T-helper 17 cell (primary cell): ENCODE measurements at regions not wholly inside any gene's neighbourhood (a gene's known extent, or its start where the extent isn't known, plus 50 kb on each side); places are given as distances from the start of the nearest gene placed in this dataset.

Experiments
- ATAC-seq: fragments of 150-1000 bp; cut with Tn5 transposase; 2 replicates; pipeline ENCODE4 v1.10.0; 2021; ENCODE audit warnings: mild to moderate bottlenecking, moderate library complexity
- DNase-seq, 3 donors: peaks; one replicate each; pipeline versions ENCODE4 v3.0.0 to v3.0.0-alpha.2; 2020 to 2021
- H3K9me3 ChIP-seq: one replicate; pipeline ENCODE4 v1.7.0; 2013; ENCODE audit warnings: low read length, mild to moderate bottlenecking; ENCODE audit not compliant: control insufficient read depth, poor library complexity, severe bottlenecking
- H3K27ac Mint-ChIP-seq: one replicate; pipeline ENCODE4 v1.8.0; 2022; ENCODE audit warnings: mild to moderate bottlenecking, moderate library complexity, mixed read lengths
- H3K27me3 Mint-ChIP-seq: one replicate; pipeline ENCODE4 v1.8.0; 2022; ENCODE audit warnings: mixed read lengths
- H3K36me3 Mint-ChIP-seq: one replicate; pipeline ENCODE4 v1.8.0; 2022; ENCODE audit warnings: low read depth, mixed read lengths
- H3K4me1 Mint-ChIP-seq: one replicate; pipeline ENCODE4 v1.8.0; 2022; ENCODE audit warnings: mild to moderate bottlenecking, mixed read lengths
- H3K4me3 Mint-ChIP-seq: one replicate; pipeline ENCODE4 v1.8.0; 2022; ENCODE audit warnings: mild to moderate bottlenecking, moderate library complexity, mixed read lengths

GRCh38 chr5:35335752-35336151 is 105.5 kb upstream of the PRLR start:
- ATAC-seq (no peak), DNase-seq (no peak)
- Mint-ChIP-seq H3K36me3 (no peaks in the 10 kb centered on the region), H3K4me3 (no peak overlapping the region), H3K27ac (no peak overlapping the region), H3K27me3 (no peaks in the 10 kb centered on the region), H3K4me1 (no peaks in the 10 kb centered on the region)
- H3K9me3 ChIP-seq = no peaks in the 10 kb centered on the region

DNA sequence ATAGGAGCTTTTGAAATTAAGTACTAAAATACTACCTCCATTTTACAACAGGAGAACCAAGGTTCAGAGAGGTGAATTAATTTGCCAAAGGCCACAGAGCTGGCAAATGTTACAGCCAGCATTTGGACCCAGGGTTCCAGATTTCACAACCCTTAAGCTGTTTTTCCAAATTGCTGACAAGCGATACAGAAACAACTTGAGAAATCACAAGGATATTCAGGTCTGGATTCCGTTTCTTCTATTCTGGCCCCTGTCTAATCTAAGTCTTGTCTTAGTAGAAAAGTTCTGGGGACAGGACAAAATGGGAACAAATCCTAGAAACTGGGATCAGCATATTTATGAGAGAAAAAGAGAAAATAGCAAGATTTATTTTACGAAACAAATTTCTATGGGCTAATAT is 103.1 kb upstream of the PRLR start:
- no peaks in the 10 kb centered on the region for H3K4me1 Mint-ChIP-seq
- DNase-seq = no peak
- no peaks in the 10 kb centered on the region for H3K27me3 Mint-ChIP-seq
- no peaks in the 10 kb centered on the region for H3K36me3 Mint-ChIP-seq
- H3K27ac Mint-ChIP-seq = no peak overlapping the region
- ATAC-seq = no peak
- no peak overlapping the region for H3K4me3 Mint-ChIP-seq
- no peaks in the 10 kb centered on the region for H3K9me3 ChIP-seq

GRCh38 chr5:35331956-35332950 is 102.0 kb upstream of the PRLR start:
- H3K9me3 ChIP-seq = no peaks in the 10 kb centered on the region
- H3K4me3 Mint-ChIP-seq = no peak overlapping the region
- H3K27me3 Mint-ChIP-seq = no peaks in the 10 kb centered on the region
- ATAC-seq (no peak), DNase-seq (no peak)
- no peak overlapping the region for H3K27ac Mint-ChIP-seq
- no peaks in the 10 kb centered on the region for H3K4me1 Mint-ChIP-seq
- H3K36me3 Mint-ChIP-seq = no peaks in the 10 kb centered on the region

DNA sequence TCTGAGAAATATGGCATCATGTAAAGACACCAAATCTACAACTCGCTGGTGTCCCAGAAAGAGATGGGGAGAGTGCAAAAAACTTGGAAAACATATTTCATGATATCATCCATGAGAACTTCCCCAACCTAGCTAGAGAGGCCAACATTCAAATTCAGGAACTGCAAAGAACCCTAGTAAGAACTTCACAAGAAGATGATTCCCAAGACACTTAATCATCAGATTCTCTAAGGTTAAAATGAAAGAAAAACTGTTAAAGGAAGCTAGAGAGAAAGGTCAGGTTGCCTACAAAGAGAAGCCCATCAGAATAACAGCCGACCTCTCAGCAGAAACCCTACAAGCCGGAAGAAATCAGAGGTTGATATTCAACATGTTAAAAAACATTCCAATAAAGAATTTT is 95.5 kb upstream of the PRLR start:
- no peaks in the 10 kb centered on the region for H3K36me3 Mint-ChIP-seq

GRCh38 chr5:35324679-35325078 is 94.4 kb upstream of the PRLR start:
- Mint-ChIP-seq H3K4me3 (no peak overlapping the region), H3K27me3 (peaks cover 15% of the 10 kb centered on the region), H3K4me1 (peaks cover 3% of the 10 kb centered on the region), H3K36me3 (no peaks in the 10 kb centered on the region), H3K27ac (no peak overlapping the region)
- DNase-seq = no peak
- H3K9me3 ChIP-seq = no peaks in the 10 kb centered on the region
- no peak for ATAC-seq

More for the DNA sequence above, 95.5 kb upstream of the PRLR start:
- H3K27me3 Mint-ChIP-seq = peaks cover 5% of the 10 kb centered on the region
- H3K9me3 ChIP-seq = no peaks in the 10 kb centered on the region
- no peak for DNase-seq
- H3K4me3 Mint-ChIP-seq = no peak overlapping the region
- no peak for ATAC-seq
- no peaks in the 10 kb centered on the region for H3K4me1 Mint-ChIP-seq
- no peak overlapping the region for H3K27ac Mint-ChIP-seq

DNA sequence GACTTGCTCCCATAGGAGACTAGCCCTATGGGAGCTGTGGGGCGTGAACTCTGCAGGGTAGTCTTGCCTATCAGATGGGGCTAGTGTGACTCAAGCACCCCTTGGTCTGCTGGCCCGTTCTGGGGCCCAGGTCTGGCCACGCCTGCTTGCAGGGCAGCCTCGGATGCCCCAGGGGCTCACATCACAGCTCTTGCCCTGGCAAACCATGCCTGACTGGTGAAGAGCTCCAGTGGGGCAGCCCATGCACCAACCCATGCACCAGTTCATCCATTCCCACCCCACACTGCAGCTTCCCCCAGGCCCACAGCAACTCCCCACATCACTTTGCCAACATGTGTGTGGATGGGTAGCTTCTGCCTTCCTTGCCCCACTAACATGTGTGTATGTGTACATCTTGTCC is 93.9 kb upstream of the PRLR start:
- DNase-seq = no peak

DNA sequence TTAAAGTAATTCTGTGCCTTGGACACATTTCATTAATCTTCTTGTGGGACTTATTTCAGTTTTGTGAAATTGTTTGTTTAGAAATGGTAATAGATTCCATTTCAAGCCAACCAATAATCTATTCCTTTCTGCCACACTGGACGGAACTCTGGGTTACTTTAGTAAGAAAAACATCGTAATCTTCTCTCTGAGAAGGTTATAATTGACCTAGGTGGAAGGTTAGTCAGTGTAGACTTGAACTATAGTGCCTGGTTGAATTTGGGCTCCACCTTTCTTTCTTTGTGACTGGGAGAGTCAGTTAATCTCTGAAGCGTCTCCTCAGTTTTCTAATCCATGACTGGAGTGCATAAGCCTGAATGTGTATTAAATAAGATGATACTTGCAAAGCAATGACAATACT is 89.7 kb upstream of the PRLR start:
- Mint-ChIP-seq H3K4me3 (no peak overlapping the region), H3K36me3 (peaks cover 2% of the 10 kb centered on the region), H3K27me3 (peaks cover 15% of the 10 kb centered on the region), H3K27ac (no peak overlapping the region), H3K4me1 (peaks cover 3% of the 10 kb centered on the region)
- DNase-seq (no peak), ATAC-seq (no peak)
- H3K9me3 ChIP-seq = no peaks in the 10 kb centered on the region

More for the DNA sequence above, 93.9 kb upstream of the PRLR start:
- Mint-ChIP-seq H3K4me3 (no peak overlapping the region), H3K4me1 (peaks cover 3% of the 10 kb centered on the region), H3K36me3 (no peaks in the 10 kb centered on the region), H3K27me3 (peaks cover 15% of the 10 kb centered on the region), H3K27ac (no peak overlapping the region)
- H3K9me3 ChIP-seq = no peaks in the 10 kb centered on the region
- ATAC-seq = no peak

DNA sequence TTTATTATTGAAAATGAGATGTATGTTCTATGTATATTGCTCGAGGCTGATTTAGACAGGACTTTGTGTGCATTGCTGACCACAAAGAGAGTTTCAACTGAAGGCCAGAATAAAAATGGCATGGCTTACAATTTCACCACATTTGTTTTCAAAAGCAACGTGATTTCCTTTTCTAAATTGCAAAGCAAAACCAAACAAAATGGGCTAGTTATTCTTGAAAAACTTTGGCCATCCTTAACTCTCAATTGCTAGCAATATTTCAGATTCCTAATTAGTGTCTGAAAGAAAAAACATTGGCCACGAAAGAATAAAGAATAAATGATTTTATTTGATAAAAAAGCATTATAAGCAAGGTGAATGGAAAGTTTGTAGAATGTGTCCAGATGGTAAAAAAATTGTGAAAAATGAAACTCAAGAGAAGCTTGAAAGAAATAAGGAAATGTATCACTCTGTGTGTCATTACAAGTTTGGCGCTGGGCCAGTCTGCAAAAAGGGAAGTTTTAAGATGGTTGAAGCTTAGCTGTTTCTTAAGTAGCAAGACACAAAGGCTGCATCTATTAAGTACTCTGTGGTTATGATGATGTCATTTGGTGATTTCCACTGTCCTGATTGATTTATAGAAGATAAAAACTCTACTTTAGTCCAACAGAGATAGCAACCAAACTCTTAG is 89.2 kb upstream of the PRLR start:
- no peak overlapping the region for H3K27ac Mint-ChIP-seq
- no peak overlapping the region for H3K4me3 Mint-ChIP-seq
- peaks cover 2% of the 10 kb centered on the region for H3K36me3 Mint-ChIP-seq
- H3K9me3 ChIP-seq = no peaks in the 10 kb centered on the region
- ATAC-seq (peak; percentile 61), DNase-seq (no peak)
- peaks cover 3% of the 10 kb centered on the region for H3K4me1 Mint-ChIP-seq
- peaks cover 15% of the 10 kb centered on the region for H3K27me3 Mint-ChIP-seq

DNA sequence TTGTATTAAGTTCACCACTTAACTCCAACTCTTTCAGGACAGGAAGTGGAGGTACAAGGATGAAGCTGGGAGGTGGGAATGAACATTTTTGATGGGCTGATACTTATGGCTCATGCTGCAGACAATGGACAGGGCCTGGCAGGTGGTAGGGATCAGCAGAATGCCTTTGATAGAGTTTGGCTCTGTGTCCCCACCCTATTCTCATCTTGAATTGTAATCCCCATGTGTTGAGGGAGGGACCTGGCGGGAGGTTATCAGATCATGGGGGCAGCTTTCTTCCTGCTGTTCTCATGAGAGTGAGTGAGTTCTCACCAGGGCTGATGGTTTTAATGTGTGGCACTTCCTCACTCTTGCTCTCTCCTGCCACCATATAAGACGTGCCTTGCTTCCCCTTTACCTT is 87.3 kb upstream of the PRLR start:
- Mint-ChIP-seq H3K27me3 (peaks cover 17% of the 10 kb centered on the region), H3K4me1 (peaks cover 3% of the 10 kb centered on the region), H3K36me3 (peaks cover 2% of the 10 kb centered on the region), H3K27ac (no peak overlapping the region), H3K4me3 (no peak overlapping the region)
- ATAC-seq = no peak
- no peak for DNase-seq
- H3K9me3 ChIP-seq = no peaks in the 10 kb centered on the region

DNA sequence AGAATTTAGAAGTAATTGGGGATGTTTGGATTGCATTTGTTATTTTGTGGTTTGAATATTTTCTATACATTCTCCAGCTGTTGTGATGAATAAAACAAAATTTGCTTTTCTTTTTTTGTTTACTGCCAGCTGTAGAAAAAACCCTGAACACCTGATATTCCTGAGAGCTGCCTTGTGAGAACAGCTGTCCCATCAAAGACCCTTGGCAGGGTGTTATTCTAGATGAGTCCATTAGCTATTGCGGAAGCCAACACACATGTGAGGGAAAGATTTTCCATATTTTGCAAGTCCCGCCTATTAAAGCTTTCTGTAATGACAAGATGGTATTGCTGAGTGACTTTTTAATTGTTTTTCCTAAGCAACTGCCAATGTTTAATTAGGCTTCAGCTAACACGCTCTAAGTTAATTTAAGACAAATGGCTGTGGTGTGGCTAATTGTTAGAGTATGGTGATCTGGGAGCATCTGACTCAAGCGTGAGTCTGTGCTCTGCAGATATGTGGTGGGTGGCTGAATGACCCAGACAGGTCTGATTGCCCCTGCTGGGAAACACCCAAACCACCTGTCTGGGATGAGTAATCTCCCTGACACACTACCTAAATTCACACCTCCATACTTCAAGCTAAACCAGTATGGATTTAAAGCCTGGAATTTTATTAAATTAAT is 86.5 kb upstream of the PRLR start:
- H3K4me1 Mint-ChIP-seq = peaks cover 3% of the 10 kb centered on the region
- H3K27ac Mint-ChIP-seq = no peak overlapping the region
- no peak overlapping the region for H3K4me3 Mint-ChIP-seq
- peaks cover 17% of the 10 kb centered on the region for H3K27me3 Mint-ChIP-seq
- DNase-seq = no peak
- no peak for ATAC-seq
- H3K9me3 ChIP-seq = no peaks in the 10 kb centered on the region
- peaks cover 2% of the 10 kb centered on the region for H3K36me3 Mint-ChIP-seq

- H3K9me3 ChIP-seq = no peaks in the 10 kb centered on the region
- DNase-seq (no peak), ATAC-seq (no peak)
- Mint-ChIP-seq H3K4me1 (no peaks in the 10 kb centered on the region), H3K27me3 (peaks cover 19% of the 10 kb centered on the region), H3K4me3 (no peak overlapping the region), H3K27ac (no peak overlapping the region), H3K36me3 (peaks cover 2% of the 10 kb centered on the region)
Observed at GRCh38 chr5:35313291-35313690, 83.0 kb upstream of the PRLR start.

GRCh38 chr5:35312267-35312666 is 82.0 kb upstream of the PRLR start:
- H3K4me3 Mint-ChIP-seq = no peak overlapping the region
- ATAC-seq = no peak
- peaks cover 25% of the 10 kb centered on the region for H3K27me3 Mint-ChIP-seq
- H3K4me1 Mint-ChIP-seq = no peaks in the 10 kb centered on the region
- no peaks in the 10 kb centered on the region for H3K36me3 Mint-ChIP-seq
- no peaks in the 10 kb centered on the region for H3K9me3 ChIP-seq
- H3K27ac Mint-ChIP-seq = no peak overlapping the region
- DNase-seq = no peak

- Mint-ChIP-seq H3K27ac (no peak overlapping the region), H3K4me3 (no peak overlapping the region), H3K27me3 (peaks cover 39% of the 10 kb centered on the region), H3K4me1 (no peaks in the 10 kb centered on the region), H3K36me3 (no peaks in the 10 kb centered on the region)
- no peaks in the 10 kb centered on the region for H3K9me3 ChIP-seq
- no peak for DNase-seq
- ATAC-seq = no peak
Observed at GRCh38 chr5:35309365-35310130, 79.3 kb upstream of the PRLR start.
